ENCODE measurements at regions not wholly inside any gene's neighbourhood (a gene's known extent, or its start where the extent isn't known, plus 50 kb on each side); places are given as distances from the start of the nearest gene placed in this dataset.
A peak's percentile ranks its signal among the peaks of the same experiment; 100 is the strongest.

DNA sequence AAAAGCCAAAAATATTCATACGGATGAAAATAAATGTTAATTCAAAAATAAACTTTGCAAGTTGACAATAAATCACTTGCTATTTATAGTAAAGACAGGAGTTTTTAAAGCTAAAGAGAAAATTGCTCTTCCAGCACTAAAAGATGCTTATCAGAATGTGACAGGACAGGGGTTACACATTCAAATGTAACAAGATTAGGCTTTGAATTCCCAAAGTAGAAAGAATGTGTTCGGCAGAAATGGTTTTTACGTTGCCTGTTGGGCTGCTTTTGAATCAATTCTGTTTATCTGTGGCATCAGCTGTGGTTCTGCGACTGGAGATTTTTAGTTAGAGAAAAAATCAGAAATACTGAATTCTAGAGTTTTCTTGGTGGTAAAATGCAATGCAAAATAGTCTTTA lies 669.4 kb downstream of the CPS1 start:
- Histone ChIP-seq H3K9me3 (no peaks in the 10 kb centered on the region), H3K4me3 (no peak overlapping the region), H3K27ac (no peak overlapping the region), H3K36me3 (no peaks in the 10 kb centered on the region), H3K27me3 (ENCODE audit: low read depth) (no peaks in the 10 kb centered on the region), H3K4me1 (no peaks in the 10 kb centered on the region)
- DNase-seq: no peak
- intact Hi-C loops (cut with DNase I): no loop called here
- TF ChIP-seq, protein P1, sequence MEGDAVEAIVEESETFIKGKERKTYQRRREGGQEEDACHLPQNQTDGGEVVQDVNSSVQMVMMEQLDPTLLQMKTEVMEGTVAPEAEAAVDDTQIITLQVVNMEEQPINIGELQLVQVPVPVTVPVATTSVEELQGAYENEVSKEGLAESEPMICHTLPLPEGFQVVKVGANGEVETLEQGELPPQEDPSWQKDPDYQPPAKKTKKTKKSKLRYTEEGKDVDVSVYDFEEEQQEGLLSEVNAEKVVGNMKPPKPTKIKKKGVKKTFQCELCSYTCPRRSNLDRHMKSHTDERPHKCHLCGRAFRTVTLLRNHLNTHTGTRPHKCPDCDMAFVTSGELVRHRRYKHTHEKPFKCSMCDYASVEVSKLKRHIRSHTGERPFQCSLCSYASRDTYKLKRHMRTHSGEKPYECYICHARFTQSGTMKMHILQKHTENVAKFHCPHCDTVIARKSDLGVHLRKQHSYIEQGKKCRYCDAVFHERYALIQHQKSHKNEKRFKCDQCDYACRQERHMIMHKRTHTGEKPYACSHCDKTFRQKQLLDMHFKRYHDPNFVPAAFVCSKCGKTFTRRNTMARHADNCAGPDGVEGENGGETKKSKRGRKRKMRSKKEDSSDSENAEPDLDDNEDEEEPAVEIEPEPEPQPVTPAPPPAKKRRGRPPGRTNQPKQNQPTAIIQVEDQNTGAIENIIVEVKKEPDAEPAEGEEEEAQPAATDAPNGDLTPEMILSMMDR (IDR thresholded peaks at IDR 0.05): no peak
- no peak for ATAC-seq

DNA sequence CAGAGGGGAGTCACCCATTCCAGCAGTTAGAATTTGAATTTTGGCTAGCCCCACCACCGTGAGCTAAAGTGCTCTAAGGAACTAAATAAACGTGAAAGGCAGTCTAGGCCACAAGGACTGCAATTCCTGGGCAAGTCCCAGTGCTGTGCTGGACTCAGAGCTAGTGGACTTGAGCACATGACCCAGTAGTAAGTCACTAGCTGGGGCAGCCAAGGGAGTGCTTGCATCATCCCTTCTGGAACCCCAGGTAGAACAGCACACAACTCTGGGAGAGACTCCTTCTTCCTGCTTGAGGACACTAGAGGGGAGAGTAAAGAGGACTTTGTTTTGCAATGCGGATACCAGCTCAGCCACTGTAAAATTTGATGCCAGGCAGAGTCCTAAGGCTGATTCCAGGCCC lies 672.2 kb downstream of the CPS1 start:
- Histone ChIP-seq H3K4me1 (no peaks in the 10 kb centered on the region), H3K9me3 (no peaks in the 10 kb centered on the region), H3K36me3 (no peaks in the 10 kb centered on the region), H3K27ac (no peak overlapping the region), H3K4me3 (no peak overlapping the region), H3K27me3 (ENCODE audit: low read depth) (no peaks in the 10 kb centered on the region)
- intact Hi-C loops (cut with DNase I): no loop called here
- TF ChIP-seq, protein P1 (IDR thresholded peaks at IDR 0.05): no peak
- peak; percentile 49 for DNase-seq
- peak; percentile 46 to 82 for ATAC-seq

- Histone ChIP-seq H3K36me3 (no peaks in the 10 kb centered on the region), H3K27ac (no peak overlapping the region), H3K4me1 (no peaks in the 10 kb centered on the region), H3K4me3 (no peak overlapping the region), H3K9me3 (no peaks in the 10 kb centered on the region), H3K27me3 (ENCODE audit: low read depth) (no peaks in the 10 kb centered on the region)
- peak in 1 of 2 donors; percentile 33 for ATAC-seq
- intact Hi-C loops (cut with DNase I): no loop called here
- DNase-seq: no peak
- TF ChIP-seq, protein P1 (IDR thresholded peaks at IDR 0.05): no peak
These were observed 681.3 kb downstream of the CPS1 start for GRCh38 chr2:211237586-211238275.

GRCh38 chr2:211241891-211242290 lies 685.5 kb downstream of the CPS1 start:
- H3K9me3 ChIP-seq: no peaks in the 10 kb centered on the region
- intact Hi-C loops (cut with DNase I): no loop called here

DNA sequence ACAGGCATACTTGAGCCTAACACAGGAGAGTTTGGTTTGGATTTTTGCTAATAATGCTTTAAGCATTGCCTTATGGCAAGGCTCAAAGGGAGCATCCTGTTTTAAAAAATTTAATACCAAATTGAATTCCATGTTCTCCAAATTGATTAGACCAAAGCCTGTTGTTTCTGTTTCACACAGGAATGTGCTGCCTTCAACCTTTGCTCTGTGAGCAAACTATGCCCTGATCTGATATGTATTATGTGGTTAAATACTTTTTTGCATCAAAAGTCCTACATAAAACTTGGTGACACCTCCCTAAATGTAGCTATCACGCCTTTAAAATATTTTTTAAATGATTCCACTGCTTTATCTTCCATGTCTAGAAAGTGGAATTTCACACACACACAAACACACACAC lies 691.4 kb downstream of the CPS1 start:
- no peaks in the 10 kb centered on the region for H3K4me1 ChIP-seq
- H3K9me3 ChIP-seq: no peaks in the 10 kb centered on the region
- TF ChIP-seq, protein P1 (IDR thresholded peaks at IDR 0.05): no peak
- ATAC-seq (no peak), DNase-seq (no peak)
- intact Hi-C loops (cut with DNase I): no loop called here
- H3K27ac ChIP-seq: no peak overlapping the region
- H3K4me3 ChIP-seq: no peak overlapping the region
- H3K27me3 ChIP-seq (ENCODE audit: low read depth): no peaks in the 10 kb centered on the region
- H3K36me3 ChIP-seq: no peaks in the 10 kb centered on the region

More at GRCh38 chr2:211241891-211242290, 685.5 kb downstream of the CPS1 start:
- Histone ChIP-seq H3K4me3 (no peak overlapping the region), H3K4me1 (no peaks in the 10 kb centered on the region), H3K27ac (no peak overlapping the region), H3K27me3 (ENCODE audit: low read depth) (no peaks in the 10 kb centered on the region), H3K36me3 (no peaks in the 10 kb centered on the region)
- ATAC-seq: no peak
- TF ChIP-seq, protein P1 (IDR thresholded peaks at IDR 0.05): no peak
- DNase-seq: no peak

Measured in lower lobe of right lung (tissue), 2 donors.